DND-41 (cell line): ENCODE measurements at regions not wholly inside any gene's neighbourhood (a gene's known extent, or its start where the extent isn't known, plus 50 kb on each side); places are given as distances from the start of the nearest gene placed in this dataset.
A peak's percentile ranks its signal among the peaks of the same experiment; 100 is the strongest.
"Not testable (repeated sequence)": the region's sequence is repeated elsewhere in the genome, so short reads cannot be mapped to it uniquely, and the experiment has no call there.

ENCODE experiments used
- ATAC-seq: fragments of 200-7000 bp; cut with Tn5 transposase; 3 replicates; pipeline ENCODE4 v1.9.1; 2021; ENCODE audit warnings: low read depth; ENCODE audit not compliant: insufficient read depth
- DNase-seq: peaks from one replicate; pipeline ENCODE4 v3.0.0-alpha.2; 2020
- H2AFZ ChIP-seq: 2 replicates; pipeline ENCODE4 v1.6.0; 2012; ENCODE audit warnings: low read depth, low read length
- H3K27ac ChIP-seq: 2 replicates; pipeline ENCODE4 v1.5.1; 2012; ENCODE audit warnings: low read length, inconsistent platforms
- H3K27me3 ChIP-seq: fragments of 200-600 bp; sonication (generic); 2 replicates; pipeline ENCODE4 v1.6.0; 2012; ENCODE audit warnings: low read length, mild to moderate bottlenecking, inconsistent platforms; ENCODE audit not compliant: insufficient read depth, poor library complexity
- H3K36me3 ChIP-seq: 2 replicates; pipeline ENCODE4 v1.5.1; 2012; ENCODE audit warnings: low read length, inconsistent platforms; ENCODE audit not compliant: insufficient read depth
- H3K4me1 ChIP-seq: 2 replicates; pipeline ENCODE4 v1.5.1; 2012; ENCODE audit warnings: mild to moderate bottlenecking, low read length; ENCODE audit not compliant: insufficient read depth
- H3K4me2 ChIP-seq: 2 replicates; pipeline ENCODE4 v1.6.0; 2012; ENCODE audit warnings: mild to moderate bottlenecking, moderate library complexity, low read length, inconsistent platforms; ENCODE audit not compliant: insufficient read depth
- H3K4me3 ChIP-seq, 2 experiments: fragments of 200-600 bp in 1 of 2; shearing (Covaris generic) in 1 of 2; 2 replicates each; pipeline ENCODE4 v1.5.1; 2012 to 2016; ENCODE audit warnings: inconsistent platforms in 2 of 2, low read length in 2 of 2, mild to moderate bottlenecking in 2 of 2, low read depth in 1 of 2, moderate library complexity in 1 of 2
- H3K79me2 ChIP-seq: 2 replicates; pipeline ENCODE4 v1.6.0; 2012; ENCODE audit warnings: low read length, inconsistent platforms; ENCODE audit not compliant: insufficient read depth
- H3K9ac ChIP-seq: 2 replicates; pipeline ENCODE4 v1.6.0; 2012; ENCODE audit warnings: low read depth, mild to moderate bottlenecking, inconsistent platforms, low read length, moderate library complexity
- H3K9me3 ChIP-seq: 2 replicates; pipeline ENCODE4 v1.5.1; 2012; ENCODE audit warnings: low read length, moderate library complexity, mild to moderate bottlenecking, inconsistent platforms; ENCODE audit not compliant: insufficient read depth, severe bottlenecking
- H4K20me1 ChIP-seq: 2 replicates; pipeline ENCODE4 v1.6.0; 2012; ENCODE audit warnings: low read length; ENCODE audit not compliant: insufficient read depth
- EZH2 ChIP-seq: IDR thresholded peaks from 3 replicates; pipeline ENCODE4 v1.6.1; 2012; ENCODE audit warnings: borderline replicate concordance, low read depth, mild to moderate bottlenecking, moderate library complexity, low read length, inconsistent platforms; ENCODE audit not compliant: severe bottlenecking
- TF ChIP-seq, protein P1 (sequence below): IDR thresholded peaks from 2 replicates; pipeline ENCODE4 v1.5.1; 2012; ENCODE audit warnings: borderline replicate concordance, low read length, moderate library complexity, mild to moderate bottlenecking; ENCODE audit not compliant: poor library complexity, severe bottlenecking; ENCODE audit errors: extremely low read depth

DNA sequence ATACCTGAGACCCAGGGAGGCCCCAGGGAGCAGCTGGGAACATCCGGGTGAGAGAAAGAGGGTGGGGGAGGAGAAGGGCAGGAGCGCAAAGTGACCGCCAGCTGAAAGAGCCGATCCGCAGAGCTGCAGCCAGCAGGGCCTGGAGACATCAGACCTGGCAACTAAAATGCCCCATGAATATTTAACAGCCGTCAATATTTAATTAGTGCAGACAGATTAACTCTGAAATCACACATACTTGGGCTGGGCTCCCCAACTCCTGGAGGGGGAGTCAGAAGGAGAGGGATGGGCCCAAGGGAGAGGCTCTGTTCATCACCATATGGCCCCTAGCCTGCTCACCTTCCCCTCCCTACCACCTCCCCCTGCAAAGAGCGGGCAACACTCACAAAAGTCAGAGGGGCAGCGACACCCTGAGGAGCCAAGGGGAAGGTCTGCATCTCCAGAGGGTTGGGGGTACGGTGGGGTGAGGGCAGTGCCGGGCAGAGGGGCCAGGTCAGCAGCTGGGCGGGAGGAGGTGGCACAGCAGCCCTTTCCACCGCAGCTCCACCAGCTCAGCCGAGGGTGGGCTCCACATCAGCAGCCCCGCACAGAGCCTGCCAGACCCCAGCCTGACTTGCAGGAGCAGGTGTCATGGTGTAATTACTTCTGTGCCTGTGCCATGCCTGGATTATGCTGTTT, 61.9 kb upstream of the CCL1 start:
- H3K27ac ChIP-seq, result no peak overlapping the region
- no peak overlapping the region for H3K9ac ChIP-seq
- H3K79me2 ChIP-seq, result no peaks in the 10 kb centered on the region
- ATAC-seq (no peak), DNase-seq (no peak)
- H3K4me2 ChIP-seq, result no peak overlapping the region
- TF ChIP-seq, protein P1, sequence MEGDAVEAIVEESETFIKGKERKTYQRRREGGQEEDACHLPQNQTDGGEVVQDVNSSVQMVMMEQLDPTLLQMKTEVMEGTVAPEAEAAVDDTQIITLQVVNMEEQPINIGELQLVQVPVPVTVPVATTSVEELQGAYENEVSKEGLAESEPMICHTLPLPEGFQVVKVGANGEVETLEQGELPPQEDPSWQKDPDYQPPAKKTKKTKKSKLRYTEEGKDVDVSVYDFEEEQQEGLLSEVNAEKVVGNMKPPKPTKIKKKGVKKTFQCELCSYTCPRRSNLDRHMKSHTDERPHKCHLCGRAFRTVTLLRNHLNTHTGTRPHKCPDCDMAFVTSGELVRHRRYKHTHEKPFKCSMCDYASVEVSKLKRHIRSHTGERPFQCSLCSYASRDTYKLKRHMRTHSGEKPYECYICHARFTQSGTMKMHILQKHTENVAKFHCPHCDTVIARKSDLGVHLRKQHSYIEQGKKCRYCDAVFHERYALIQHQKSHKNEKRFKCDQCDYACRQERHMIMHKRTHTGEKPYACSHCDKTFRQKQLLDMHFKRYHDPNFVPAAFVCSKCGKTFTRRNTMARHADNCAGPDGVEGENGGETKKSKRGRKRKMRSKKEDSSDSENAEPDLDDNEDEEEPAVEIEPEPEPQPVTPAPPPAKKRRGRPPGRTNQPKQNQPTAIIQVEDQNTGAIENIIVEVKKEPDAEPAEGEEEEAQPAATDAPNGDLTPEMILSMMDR, result no peak
- no peak for TF ChIP-seq EZH2
- no peaks in the 10 kb centered on the region for H3K36me3 ChIP-seq
- no peak overlapping the region for H3K4me3 ChIP-seq
- no peaks in the 10 kb centered on the region for H4K20me1 ChIP-seq
- peaks cover 7% of the 10 kb centered on the region for H3K4me1 ChIP-seq
- no peaks in the 10 kb centered on the region for H3K9me3 ChIP-seq
- no peak overlapping the region for H2AFZ ChIP-seq
- H3K27me3 ChIP-seq, result no peaks in the 10 kb centered on the region

DNA sequence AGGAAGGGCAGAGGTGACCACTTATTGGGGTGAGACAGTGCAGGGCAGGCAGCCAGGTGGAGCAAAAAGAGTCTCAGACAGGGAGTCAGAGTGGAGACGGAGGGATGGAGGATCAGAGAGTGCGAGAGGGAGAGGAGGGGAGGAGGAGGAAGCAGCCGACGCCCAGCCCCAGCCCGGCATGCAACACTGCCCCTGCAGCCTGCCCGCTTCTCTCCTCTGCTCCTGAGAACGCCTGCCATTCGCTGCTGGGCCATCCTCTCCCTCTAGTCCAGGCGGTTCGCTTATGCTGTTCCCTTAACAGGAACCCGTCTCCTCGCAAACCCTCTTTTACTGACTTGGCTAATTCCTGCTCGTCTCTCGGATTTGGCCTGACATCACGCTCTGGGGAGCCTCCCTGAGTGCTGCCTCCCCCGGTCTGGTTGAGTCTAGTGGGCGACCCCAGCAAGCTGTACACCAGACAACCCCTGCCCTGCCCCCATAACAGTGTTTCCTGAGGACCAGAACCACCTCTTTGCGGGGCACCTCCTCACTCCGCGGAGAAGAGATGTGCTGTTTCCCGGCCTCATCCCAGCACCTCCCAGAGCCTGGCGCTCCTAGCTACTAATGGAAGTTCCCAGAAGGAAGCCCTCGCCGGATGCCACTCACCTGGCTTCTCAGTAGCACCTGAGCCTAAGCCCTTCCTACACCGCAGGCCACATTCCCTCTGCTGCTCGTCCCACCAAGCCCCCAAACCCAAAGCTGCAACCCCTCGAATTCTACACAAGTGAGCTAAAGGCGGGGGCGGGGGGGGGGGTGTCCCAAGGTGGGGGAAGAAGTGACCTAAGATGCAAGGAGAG, 61.2 kb upstream of the CCL1 start:
- no peak for DNase-seq
- Histone ChIP-seq H3K4me1 (peaks cover 10% of the 10 kb centered on the region), H3K9me3 (no peaks in the 10 kb centered on the region), H3K79me2 (no peaks in the 10 kb centered on the region), H2AFZ (no peak overlapping the region), H3K4me2 (no peak overlapping the region), H4K20me1 (no peaks in the 10 kb centered on the region), H3K27me3 (no peaks in the 10 kb centered on the region), H3K4me3 (no peak overlapping the region), H3K27ac (no peak overlapping the region), H3K9ac (no peak overlapping the region), H3K36me3 (no peaks in the 10 kb centered on the region)
- TF ChIP-seq, protein P1, result no peak
- no peak for ATAC-seq

DNA sequence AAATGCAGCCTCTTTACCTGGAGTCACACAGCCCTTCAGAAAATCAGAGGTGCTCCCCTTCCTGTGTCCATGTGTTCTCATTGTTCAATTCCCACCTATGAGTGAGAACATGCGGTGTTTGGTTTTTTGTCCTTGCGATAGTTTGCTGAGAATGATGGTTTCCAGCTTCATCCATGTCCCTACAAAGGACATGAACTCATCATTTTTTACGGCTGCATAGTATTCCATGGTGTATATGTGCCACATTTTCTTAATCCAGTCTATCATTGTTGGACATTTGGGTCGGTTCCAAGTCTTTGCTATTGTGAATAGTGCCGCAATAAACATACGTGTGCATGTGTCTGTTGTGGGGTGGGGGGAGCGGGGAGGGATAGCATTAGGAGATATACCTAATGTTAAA, 60.3 kb upstream of the CCL1 start:
- H3K27ac ChIP-seq, H3K4me2 ChIP-seq, H3K4me3 ChIP-seq, H2AFZ ChIP-seq, H3K27me3 ChIP-seq, H3K79me2 ChIP-seq, H3K9ac ChIP-seq, H3K9me3 ChIP-seq, H3K36me3 ChIP-seq, ATAC-seq, DNase-seq, H4K20me1 ChIP-seq: not testable (repeated sequence)
- H3K4me1 ChIP-seq, result peaks cover 12% of the 10 kb centered on the region

DNA sequence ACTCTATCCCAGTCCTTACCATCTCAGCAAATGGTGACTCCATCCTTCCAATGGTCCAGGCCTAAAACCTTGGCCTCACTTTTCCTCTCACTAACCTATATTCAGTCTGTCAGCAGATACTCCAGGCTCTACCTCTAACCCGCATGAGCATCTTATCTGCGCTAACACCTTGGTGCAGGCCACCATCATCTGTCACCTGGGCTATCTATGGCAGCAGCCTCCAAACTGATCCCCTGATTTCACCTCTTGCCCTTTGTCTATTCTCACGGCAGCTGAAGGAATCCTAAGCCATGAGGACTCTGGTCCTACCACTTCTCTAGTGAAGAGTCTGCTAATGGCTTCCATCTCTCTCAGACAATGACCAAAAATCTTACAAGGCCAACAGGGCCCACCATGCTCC, 57.9 kb upstream of the CCL1 start:
- no peak overlapping the region for H2AFZ ChIP-seq
- H3K4me1 ChIP-seq, result peaks cover 12% of the 10 kb centered on the region
- no peaks in the 10 kb centered on the region for H3K79me2 ChIP-seq
- H3K9me3 ChIP-seq, result no peaks in the 10 kb centered on the region
- no peak overlapping the region for H3K9ac ChIP-seq
- TF ChIP-seq EZH2, result no peak
- no peak overlapping the region for H3K4me2 ChIP-seq
- peak overlapping the region; percentile 60 for H3K27ac ChIP-seq
- H3K36me3 ChIP-seq, result no peaks in the 10 kb centered on the region
- H4K20me1 ChIP-seq, result no peaks in the 10 kb centered on the region
- no peak overlapping the region for H3K4me3 ChIP-seq
- ATAC-seq (no peak), DNase-seq (no peak)
- no peaks in the 10 kb centered on the region for H3K27me3 ChIP-seq
